Superior temporal gyrus (tissue), 1 donor: ENCODE measurements at regions not wholly inside any gene's neighbourhood (a gene's known extent, or its start where the extent isn't known, plus 50 kb on each side); places are given as distances from the start of the nearest gene placed in this dataset.

Experiments used
- DNase-seq: peaks from one replicate; pipeline ENCODE4 v3.0.0-alpha.2; 2016; ENCODE audit errors: extremely low spot score

DNA sequence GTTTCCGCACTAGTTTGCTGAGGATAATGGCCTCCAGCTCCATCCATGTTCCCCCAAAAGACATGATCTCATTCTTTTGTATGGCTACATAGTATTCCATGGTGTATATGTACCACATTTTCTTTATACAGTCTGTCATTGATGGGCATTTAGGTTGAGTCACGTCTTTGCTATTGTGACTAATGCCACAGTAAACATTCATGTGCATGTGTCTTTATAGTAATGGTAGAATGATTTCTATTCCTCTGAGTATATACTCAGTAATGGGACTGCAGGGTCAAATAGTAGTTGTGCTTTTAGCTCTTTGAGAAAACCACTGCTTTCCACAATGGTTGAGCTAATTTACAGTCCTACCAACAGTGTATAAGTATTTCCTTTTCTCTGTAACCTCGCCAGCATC, 78.3 kb upstream of the BCL9 start:
- DNase-seq = no peak

DNA sequence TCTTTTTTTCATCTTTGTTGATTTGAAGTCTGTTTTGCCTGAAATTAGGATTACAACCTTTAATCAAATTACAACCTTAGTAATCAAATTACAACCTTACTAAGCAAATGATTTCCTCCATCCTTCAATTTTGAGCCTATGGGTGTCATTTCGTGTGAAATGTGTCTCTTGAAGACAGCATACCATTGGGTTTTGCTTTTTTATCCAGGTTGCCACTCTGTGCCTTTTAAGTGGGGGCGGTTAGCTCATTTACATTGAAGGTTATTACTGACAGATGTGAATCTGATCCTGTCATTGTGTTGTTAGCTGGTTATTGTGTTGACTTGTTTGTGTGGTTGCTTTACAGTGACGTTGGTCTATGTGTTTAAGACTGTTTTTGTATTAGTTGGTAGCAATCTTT, 74.8 kb upstream of the BCL9 start:
- DNase-seq = no peak

DNA sequence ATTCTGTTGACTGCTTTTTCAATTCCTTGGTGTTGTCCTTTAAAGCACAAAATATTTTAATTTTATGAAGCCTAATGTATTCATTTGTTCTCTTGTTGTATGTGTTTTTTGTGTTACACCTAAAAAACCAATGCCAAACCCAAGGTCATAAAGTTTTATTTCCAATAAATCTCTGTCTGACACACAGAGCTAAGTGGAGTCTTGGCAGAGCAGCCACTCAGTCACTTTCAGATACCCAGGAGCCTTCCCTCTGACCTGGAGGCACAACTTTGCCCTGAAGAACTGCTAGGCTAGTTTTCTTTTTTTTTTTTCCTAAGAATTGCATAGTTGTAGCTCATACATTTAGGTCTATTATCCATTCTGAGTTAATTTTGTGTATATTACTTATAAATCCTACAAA, 71.2 kb upstream of the BCL9 start:
- no peak for DNase-seq

DNA sequence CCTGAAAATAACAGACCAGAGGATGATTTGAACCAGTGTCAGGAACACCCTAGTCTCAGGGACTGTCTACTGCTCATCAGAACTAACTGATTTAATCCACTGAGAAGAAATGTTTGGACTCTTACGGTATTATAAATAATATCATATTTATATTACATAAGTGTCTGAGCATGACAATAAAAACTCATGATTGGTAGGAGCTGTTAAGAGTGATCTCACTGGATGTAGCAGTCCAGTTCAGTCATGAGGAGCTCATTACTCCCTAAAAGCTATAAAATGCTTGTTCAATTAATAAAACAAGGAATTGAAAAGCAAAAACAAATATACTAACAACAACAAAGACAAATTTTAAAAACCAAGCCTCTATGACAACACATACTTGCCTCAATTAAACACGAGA, 68.8 kb upstream of the BCL9 start:
- no peak for DNase-seq

DNA sequence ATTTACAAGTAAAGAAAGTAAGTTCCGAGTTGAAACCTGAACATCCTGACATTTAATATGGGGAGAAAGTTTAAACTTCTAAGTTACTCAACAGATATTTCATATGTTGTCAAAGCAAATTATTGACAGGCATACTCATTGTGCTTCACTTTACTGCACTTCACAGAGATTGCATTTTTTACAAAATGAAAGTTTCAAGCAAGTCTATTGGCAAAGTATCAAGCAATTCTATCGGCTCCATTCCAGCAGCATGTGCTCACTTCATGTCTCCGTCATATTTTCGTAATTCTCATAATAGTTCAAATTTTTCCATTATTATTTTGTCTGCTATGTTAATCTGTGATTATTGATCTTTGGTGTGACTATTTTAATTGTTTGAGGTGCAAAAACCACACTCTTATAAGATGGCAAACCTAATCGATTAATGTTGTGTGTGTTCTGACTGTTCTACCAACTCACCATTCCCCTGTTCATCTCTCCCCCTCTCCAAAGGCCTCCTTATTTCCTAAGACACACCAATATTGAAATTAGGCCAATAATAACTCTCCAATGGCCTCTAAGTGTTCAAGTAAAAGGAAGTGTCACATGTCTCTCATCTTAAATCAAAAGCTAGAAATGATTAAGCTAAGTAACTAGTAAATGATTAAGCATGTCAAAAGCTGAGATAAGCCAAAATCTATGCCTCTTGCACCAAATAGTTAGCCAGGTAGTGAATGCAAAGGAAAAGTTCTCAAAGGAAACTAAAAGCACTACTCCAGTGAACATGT, 68.2 kb upstream of the BCL9 start:
- DNase-seq = no peak

DNA sequence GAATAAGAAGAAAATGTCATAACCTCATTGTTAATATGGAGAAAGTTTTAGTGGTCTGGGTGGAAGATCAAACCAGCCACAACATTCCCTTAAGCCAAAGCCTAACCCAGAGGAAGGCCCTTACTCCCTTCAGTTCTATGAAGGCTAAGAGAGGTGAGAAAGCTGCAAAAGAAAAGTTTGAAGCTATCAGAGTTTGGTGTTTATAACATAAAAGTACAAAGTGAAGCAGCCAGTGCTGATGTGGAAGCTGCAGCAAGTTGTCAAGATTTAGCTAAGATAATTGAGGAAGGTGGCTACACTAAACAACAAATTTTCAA, 67.6 kb upstream of the BCL9 start:
- no peak for DNase-seq

DNA sequence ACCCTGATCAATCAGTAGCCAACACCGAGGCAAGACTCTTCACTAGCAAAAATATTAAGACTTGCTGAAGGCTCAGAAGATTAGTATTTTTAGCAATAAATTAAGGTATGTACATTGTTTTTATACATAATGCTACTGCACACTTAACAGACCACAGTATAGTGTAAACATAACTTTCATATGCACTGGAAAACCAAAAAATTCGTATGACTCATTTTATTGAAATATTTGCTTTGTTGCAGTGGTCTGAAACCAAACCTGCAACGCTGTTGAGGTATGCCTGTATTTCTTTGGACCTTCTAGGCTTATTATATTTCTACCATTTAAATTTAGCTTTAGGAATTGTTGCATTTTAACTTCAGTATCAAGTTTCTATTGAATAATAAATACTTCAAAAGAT, 65.8 kb upstream of the BCL9 start:
- DNase-seq = no peak

DNA sequence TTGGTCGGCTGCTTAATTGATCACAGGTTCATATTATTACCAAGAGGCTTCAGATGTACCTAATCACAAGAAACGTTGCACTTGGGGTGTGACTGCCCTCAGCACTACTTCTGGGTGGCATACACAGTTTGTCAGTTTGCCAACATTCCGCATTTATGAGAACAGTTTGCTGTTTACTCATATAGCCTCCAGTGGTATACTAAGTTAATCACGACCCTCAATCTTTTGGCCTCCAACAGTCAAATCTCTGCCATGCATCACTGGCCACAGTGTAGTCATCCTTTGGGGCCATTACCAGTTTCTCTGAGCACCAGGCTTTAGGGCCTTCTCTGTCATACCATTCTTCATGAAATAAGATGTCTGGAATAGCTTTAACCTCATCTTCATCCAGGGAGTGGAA, 62.8 kb upstream of the BCL9 start:
- no peak for DNase-seq

DNA sequence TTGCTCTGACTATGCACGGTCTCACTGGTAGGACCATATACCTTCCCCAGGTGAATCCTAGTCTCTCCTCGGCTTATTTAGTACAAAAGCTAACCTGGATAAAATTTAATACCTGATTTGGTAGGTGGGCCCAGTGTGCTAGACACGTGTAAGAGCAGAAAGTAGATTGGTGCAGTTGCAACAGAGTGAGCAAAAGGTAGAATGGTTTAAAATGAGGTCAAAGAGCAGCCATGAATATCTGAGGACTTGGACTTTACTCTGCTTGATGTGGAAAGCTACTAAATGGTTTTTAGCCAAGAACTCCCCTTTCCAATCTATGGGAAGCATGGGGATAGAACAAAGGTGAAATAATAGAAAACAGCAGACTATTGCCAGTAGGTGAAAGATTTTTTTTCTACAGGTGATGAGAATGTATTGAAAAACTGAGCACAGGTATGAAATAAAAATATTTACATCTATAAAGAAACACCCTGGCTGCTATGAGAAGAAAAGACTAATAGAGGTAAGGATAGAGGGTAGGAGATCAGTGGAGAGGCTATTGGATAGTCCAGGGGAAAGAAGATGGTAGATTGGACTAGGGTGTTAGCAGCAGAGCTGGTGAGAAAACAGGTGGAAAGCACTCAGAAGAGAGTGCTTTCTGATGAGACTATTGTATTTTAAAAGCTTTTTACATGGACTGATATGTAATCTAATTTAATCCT, 61.3 kb upstream of the BCL9 start:
- no peak for DNase-seq

DNA sequence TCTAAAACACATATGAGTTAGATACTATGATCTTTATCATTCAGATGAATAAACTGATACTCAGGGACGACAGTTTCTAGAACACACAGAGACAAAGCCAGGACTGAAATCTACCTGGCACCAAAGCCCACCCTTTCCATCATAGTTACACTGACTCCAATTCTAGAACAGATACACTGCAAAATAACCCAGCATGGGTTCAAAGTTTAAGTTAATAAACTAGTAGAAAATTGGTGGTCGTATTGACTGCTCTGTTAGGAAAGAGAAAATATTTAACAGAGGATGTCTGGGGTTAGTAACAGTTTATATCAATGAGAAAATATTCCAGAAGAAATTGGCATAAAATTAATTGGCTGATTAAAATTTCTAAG, 60.8 kb upstream of the BCL9 start:
- DNase-seq = no peak

DNA sequence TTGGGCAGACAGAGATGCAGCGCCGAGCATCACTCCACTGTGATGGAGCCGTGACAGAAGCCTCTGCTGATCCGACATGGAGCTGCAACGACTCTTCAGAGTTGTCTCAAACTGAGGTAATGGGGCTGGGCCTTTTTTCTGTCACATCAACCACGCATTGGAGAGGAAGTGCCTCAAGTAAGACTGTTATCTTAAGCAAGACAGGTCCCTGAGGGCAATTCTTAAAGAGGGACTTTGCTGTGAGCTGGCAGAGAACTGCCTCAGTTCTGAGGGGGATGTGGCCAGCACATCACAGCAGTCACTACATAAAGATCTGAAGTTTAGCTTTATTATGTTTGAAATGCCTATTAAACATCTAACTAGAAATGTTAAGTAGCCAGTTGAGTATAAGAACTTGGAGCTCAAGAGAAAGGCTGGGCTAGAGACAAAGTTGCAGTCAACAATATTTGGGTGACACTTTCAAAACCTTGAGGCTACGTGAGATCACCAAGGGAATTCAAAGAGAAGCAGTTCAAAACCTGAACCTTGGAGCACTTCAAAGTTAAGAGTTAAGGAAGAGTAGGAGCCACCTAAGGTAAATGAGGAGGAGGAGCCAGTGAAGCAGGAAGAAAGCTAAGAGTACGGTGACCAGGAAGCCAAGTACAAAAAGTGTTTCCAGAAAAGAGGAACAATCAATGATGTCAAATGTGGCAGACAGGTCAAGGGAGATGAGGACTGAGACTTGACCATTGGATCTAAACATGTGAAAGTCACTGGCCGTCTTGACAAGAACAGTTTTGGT, 54.2 kb upstream of the BCL9 start:
- no peak for DNase-seq

DNA sequence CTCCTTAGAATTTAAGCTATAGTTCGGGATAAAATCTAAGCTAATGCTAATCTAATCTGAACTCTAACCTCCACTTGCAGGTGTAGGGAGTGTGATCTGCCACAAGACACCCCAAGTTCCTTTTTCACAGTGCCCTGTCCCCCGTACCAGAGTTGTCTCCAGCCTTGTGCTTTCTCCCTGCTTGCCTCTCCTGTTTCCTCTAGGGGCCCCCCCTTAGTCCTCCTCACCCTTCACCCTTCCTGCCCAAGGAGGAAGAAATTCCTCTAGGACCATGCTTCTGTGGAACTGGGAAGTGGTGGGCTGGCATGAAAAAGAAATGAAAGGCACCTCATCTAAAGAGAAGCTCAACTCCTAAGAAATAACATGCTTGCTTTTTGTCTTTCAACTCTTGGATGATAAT, 50.2 kb upstream of the BCL9 start:
- DNase-seq = no peak
